ENCODE measurements at regions not wholly inside any gene's neighbourhood (a gene's known extent, or its start where the extent isn't known, plus 50 kb on each side); places are given as distances from the start of the nearest gene placed in this dataset.
"Not testable (repeated sequence)": the region's sequence is repeated elsewhere in the genome, so short reads cannot be mapped to it uniquely, and the experiment has no call there.

DNA sequence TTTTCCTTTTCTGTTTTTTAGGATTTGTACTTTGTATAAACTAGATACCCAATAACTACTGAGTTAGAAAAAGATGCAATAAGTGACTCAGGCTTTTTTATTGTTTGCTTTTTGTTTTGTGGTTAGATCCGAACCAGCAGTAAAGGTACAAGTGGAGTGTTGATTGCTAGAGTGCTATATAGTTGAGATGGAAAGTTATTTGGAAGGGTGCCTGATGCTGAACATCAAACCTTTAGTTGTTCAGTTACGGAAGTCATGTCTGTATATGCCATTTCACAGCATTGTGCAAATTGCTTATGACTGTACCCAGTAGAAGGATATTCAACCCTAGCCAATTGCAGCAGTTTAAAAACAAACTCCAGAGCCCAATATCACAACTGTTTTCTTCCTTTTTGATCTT lies 285.1 kb downstream of the MAT2B start:
- no peak for DNase-seq

DNA sequence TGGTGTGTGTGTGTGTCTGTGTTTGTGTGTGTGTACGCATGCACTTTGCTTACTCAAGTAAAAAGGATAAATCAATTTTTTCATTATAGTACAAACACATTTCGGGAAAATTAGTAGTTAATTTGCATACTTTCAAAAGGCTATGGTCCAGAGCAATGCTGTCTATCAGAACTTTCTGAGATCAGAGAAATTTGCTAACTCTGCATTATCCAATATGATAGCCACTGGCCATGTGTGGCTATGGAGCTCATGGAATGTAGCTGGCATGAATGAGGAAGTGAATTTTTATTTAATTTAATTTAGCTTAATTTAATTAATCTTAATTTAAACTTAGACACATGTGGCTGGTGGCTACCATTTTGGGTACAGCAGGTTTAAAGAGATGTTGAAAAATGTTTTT lies 289.6 kb downstream of the MAT2B start:
- DNase-seq: no peak

GRCh38 chr5:163807781-163808180 lies 302.4 kb downstream of the MAT2B start:
- no peak for DNase-seq

- no peak for DNase-seq
Observed at GRCh38 chr5:163809473-163809872, 304.1 kb downstream of the MAT2B start.

- no peak for DNase-seq
Observed at GRCh38 chr5:163813900-163814299, 308.5 kb downstream of the MAT2B start.

DNA sequence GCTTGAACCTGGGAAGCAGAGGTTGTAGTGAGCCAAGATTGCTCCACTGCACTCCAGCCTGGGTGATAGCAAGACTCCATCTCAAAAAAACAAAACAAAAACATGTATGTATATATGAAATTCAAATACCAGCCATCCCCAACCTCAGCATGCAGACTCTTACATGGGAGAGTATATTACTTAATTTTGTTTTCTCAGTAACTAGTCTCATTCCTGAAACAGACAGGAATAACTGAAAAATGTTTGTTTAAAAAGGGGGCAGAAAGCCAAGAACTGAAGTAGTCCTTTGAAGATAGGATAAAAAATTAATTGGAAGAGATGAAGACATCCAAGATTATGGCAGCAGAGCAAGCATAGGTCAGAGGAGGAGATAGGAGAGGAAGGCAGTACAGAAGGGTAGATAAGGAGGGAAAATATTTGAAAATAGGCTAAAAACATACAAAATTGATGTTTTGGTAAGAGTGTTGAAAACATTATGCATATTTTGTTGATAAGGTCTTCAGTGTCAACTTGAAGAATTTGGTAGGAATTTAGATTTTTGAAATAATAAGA lies 309.9 kb downstream of the MAT2B start:
- no peak for DNase-seq

DNA sequence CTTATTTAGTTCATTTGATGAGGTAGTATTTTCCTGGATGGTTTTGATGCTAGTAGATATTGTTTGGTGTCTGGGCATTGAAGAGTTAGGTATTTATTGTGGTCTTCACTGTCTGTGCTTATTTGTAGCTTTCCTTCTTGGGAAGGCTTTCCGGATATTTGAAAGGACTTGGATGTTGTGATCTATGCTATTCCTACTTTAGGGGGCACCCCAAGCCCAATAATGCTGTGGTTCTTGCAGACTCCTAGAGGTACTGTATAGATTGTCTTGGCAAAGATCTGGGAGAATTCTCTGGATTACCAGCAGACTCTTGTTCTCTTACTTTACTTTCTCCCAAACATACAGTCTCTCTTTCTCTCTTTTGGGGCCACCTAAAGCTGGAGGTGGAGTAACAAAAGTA lies 315.7 kb downstream of the MAT2B start:
- no peak for DNase-seq

DNA sequence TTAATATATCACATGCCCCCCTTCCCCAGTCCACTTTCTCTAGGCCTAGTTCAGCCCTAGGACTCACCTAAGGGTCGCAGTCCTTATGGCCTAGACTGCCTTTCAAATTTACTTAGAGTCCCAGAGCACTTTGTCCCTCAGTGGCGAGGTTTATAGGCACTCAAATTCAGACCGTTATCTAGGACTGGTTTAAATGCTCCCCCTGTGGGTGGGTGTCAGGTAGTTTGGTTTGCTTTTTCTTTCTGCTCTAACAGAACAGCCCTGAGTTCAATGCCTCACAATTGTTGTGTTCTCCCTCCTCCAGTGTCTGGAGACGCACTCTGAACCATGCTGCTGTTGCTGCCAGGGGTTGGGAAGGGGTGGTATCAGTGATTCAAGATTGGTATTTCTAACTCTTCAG lies 317.1 kb downstream of the MAT2B start:
- no peak for DNase-seq

DNA sequence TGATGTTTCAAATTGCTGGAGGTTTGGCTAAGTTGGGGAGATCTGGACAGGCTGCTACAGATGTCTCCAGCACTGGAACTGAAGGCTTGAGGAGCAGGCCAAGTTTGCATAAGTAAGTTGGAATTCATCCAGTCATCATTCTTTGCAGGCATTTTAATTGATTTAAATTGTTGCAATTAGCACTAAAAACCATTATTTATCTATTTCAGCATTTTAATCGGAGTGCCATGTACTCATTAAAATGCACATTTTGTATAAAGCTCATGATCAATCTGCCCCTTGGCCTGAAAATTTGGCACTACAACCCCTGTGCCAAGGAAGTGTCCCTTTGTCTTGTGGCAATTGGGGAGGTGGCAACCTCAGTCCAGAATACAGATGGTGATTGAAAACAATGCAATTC lies 320.2 kb downstream of the MAT2B start:
- no peak for DNase-seq

- no peak for DNase-seq
Observed at GRCh38 chr5:163826201-163826600, 320.8 kb downstream of the MAT2B start.

DNA sequence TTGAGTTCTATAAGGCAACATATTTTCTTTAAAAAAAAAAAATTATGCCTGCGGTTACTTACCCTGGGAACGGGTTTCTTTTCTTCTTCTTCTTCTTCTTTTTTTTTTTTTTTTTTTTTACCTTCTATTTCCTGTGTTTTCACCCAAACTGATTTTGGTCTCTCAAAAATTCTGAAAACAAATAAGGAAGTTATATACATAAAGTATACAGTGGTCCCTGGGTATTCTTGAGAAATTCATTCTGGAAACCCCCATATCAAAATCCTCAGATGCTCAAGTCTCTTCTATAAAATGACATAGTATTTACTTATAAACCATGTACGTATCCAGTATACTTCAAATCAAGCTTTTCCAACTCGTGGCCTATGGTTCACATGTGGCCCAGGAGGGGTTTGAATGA lies 326.7 kb downstream of the MAT2B start:
- DNase-seq: no peak

- DNase-seq: no peak
Observed at GRCh38 chr5:163838738-163839137, 333.3 kb downstream of the MAT2B start.

GRCh38 chr5:163846512-163846911 lies 341.1 kb downstream of the MAT2B start:
- DNase-seq: no peak

DNA sequence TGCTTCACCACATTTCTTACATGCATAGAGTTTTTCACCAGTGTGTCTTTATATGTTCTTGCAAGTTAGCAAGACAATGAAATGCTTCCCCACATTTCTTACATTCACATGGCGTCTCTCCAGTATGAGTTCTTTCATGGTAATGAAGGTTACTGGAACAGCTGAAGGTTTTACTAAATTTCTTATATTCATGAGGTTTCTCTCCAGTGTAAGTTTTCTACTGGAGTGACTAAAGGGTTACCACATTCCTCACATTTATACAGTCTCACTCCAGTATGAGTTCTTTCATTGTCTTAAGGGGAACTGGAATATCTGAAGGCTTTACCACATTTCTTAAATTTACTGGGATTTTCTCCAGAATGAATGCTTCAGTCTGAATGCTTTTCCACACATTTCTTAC lies 350.3 kb downstream of the MAT2B start:
- DNase-seq: no peak

- no peak for DNase-seq
Observed at GRCh38 chr5:163861670-163862069, 356.3 kb downstream of the MAT2B start.

DNA sequence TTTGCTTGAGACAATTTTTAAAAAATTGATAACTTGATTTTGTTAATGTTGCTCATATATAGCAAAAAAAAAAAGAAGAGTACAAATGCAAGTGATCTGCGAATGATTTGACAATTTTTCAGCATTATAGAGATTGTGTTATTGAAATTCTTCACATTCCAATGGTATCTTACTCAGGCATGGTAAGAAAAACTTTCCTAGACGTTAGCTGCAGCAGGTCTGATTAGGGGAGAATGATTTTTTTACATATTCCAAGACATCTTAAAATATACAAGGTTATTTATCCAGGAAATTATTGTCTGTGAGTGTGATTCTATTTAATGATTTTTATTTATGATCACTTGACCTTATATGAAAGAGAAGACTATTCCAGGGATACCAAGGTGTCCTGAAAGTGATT lies 361.9 kb downstream of the MAT2B start:
- DNase-seq: no peak

DNA sequence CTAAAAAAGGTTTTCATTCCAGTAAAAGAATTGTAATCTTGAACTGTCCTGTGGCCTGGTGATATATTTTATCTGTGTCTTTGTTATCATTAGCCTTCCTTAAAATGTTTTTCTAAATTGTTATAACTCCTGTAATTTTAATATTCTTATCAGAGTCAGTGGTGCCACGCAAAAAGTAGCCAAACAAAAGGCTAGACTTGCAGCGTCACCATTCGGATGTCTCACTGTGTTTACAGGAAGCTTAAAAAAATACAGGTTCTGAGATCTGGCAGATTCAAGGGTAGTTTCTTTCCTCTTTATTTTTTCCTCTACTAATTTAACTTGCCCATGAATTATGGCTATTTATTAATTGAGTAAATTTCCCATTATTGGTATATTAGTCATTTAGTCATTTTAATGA lies 362.3 kb downstream of the MAT2B start:
- no peak for DNase-seq

DNA sequence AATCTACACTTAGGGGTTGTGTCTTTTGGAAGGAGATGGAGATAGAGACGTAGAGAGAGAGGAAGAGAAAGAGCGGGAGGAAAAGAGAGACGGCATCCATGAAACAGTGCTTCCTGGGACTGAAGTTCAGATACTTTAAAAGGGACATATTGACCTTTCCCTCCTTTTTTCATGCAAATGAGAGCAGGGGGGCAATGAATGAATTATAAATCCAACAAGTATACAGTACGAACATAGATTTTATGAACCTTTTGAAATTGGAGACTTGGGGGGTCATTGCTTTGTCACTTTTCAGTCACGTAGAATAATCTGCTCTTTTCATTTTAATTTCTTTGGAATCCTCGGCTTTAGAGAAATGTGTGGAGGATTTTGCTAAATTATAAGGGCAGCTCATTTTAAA lies 364.2 kb downstream of the MAT2B start:
- no peak for DNase-seq

GRCh38 chr5:163870441-163870840 lies 365.0 kb downstream of the MAT2B start:
- DNase-seq: no peak

- DNase-seq: no peak
Observed at GRCh38 chr5:163874431-163874830, 369.0 kb downstream of the MAT2B start.

DNA sequence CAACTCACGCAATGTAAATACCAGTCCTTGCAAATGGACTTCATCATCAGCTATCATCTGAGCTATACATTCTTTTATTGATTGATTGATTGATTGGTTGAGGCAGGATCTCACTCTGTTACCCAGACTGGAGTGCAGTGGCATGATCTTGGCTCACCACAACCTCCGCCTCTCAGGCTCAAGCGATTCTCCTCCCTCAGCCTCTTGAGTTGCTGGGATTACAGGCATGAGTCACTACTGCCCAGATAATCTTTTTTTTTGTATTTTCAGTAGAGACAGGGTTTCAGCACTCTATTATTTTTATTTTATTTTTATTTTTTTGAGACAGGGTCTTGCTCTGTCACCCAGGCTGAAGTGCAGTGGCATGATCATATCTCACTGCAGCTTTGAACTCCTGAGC lies 369.5 kb downstream of the MAT2B start:
- DNase-seq: not testable (repeated sequence)

GRCh38 chr5:163877865-163878264 lies 372.4 kb downstream of the MAT2B start:
- DNase-seq: no peak

DNA sequence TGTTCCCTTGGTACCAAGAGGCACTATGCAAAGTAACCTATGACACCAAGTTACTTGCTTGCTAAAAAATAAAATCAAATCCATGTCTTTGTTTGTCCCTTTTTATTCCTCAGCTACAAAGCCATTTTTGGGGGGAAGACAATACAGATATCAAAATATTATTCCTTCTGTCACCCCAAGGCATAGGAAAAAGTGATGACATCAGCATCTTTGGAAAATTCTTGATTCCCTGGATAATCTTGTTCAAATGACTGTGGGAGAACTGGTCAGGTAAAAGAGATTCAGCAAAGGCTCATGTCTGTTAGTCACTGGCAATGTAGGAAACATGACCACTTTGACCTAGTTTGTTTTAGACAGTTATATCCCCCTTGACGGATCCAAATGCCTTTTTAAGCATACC lies 373.1 kb downstream of the MAT2B start:
- DNase-seq: no peak

- DNase-seq: no peak
Observed at GRCh38 chr5:163880302-163880701, 374.9 kb downstream of the MAT2B start.

DNA sequence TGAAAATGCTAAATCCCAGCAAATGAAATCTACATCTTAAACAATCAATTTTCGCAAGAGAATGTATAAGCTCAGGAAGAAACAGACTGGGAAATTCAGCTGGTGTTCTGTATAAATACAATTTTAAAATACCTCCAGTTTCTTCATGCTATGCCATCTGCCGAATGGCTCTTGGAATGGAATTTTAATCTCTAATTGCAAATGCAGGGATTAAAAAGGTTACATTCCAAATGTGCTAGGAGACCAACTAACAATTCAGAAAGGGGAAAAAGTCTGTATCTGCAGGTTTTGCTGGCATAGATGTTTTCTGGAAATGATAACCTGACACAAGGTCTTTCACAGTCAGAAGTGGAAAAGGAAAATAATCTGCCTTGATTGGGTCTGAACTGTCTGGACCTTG lies 379.7 kb downstream of the MAT2B start:
- DNase-seq: no peak

- no peak for DNase-seq
Observed at GRCh38 chr5:163887854-163888253, 382.4 kb downstream of the MAT2B start.

Measured in T-helper 2 cell (primary cell).